ENCODE measurements at regions not wholly inside any gene's neighbourhood (a gene's known extent, or its start where the extent isn't known, plus 50 kb on each side); places are given as distances from the start of the nearest gene placed in this dataset.

DNA sequence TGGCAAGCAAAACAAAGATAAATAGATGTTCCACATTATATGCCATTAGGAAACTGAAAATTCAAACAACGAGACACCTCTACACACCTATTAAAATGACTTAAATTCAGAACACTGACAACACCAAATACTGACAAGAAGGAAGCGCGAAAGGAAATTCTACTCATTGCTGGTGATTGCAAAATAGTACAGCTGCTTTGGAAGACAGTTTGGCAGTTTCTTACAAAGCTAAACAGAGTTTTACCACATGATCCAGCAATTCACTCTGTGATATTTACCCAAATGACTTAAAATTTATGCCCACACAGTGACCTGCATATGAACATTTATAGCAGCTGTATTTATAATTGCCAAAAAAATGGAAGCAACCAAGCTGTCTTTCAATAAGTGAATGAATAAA, 232.6 kb downstream of the CASP12 start:
- no peak for TF ChIP-seq EZH2 (IDR thresholded peaks at IDR 0.05; ENCODE audit: low read length, unreplicated experiment)
- TF ChIP-seq EZH2phosphoT487 (IDR thresholded peaks at IDR 0.05; ENCODE audit: borderline replicate concordance, low read length) = no peak
- TF ChIP-seq, protein P1, sequence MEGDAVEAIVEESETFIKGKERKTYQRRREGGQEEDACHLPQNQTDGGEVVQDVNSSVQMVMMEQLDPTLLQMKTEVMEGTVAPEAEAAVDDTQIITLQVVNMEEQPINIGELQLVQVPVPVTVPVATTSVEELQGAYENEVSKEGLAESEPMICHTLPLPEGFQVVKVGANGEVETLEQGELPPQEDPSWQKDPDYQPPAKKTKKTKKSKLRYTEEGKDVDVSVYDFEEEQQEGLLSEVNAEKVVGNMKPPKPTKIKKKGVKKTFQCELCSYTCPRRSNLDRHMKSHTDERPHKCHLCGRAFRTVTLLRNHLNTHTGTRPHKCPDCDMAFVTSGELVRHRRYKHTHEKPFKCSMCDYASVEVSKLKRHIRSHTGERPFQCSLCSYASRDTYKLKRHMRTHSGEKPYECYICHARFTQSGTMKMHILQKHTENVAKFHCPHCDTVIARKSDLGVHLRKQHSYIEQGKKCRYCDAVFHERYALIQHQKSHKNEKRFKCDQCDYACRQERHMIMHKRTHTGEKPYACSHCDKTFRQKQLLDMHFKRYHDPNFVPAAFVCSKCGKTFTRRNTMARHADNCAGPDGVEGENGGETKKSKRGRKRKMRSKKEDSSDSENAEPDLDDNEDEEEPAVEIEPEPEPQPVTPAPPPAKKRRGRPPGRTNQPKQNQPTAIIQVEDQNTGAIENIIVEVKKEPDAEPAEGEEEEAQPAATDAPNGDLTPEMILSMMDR (conservative IDR thresholded peaks at IDR 0.05; ENCODE audit: low read depth, low read length) = no peak
- H4K20me1 ChIP-seq (ENCODE audit: low read length) = no peaks in the 10 kb centered on the region
- H3K9me3 ChIP-seq (ENCODE audit: low read length) = no peaks in the 10 kb centered on the region
- H3F3A ChIP-seq (ENCODE audit: low read length, unreplicated experiment) = peaks cover 9% of the 10 kb centered on the region
- ATAC-seq (no peak), DNase-seq (no peak)
- H3K36me3 ChIP-seq (ENCODE audit: low read depth, low read length) = no peaks in the 10 kb centered on the region
- 0 out of 2 replicates have a peak, but pooled peaks cover 3% of the 10 kb centered on the region for H3K9me2 ChIP-seq (replicated peaks; ENCODE audit: low read length)
- no peak overlapping the region for H3K4me3 ChIP-seq (ENCODE audit: low read length)
- no TSS peak for BruUV-seq (replicated peaks)
- no peak overlapping the region for H3K27ac ChIP-seq (ENCODE audit: low read length)
- no peak overlapping the region for H2AFZ ChIP-seq (ENCODE audit: low read length)
- H3K79me2 ChIP-seq (ENCODE audit: low read length) = no peaks in the 10 kb centered on the region
- intact Hi-C loops (cut with micrococcal nuclease) = loop anchor here (5.0 kb wide), 3 partner anchors 43 to 167 kb away; no protein-coding TSS in a partner anchor
- no peaks in the 10 kb centered on the region for H3K27me3 ChIP-seq (ENCODE audit: low read length)
- no peak overlapping the region for H3K9ac ChIP-seq (ENCODE audit: low read length)
- CTCF ChIA-PET = no interaction called here
- H3K4me2 ChIP-seq (ENCODE audit: low read length) = no peak overlapping the region
- POLR2A ChIA-PET (ENCODE audit: unreplicated experiment) = no interaction called here
- H3K4me1 ChIP-seq (ENCODE audit: insufficient read depth, low read length) = peaks cover 49% of the 10 kb centered on the region

DNA sequence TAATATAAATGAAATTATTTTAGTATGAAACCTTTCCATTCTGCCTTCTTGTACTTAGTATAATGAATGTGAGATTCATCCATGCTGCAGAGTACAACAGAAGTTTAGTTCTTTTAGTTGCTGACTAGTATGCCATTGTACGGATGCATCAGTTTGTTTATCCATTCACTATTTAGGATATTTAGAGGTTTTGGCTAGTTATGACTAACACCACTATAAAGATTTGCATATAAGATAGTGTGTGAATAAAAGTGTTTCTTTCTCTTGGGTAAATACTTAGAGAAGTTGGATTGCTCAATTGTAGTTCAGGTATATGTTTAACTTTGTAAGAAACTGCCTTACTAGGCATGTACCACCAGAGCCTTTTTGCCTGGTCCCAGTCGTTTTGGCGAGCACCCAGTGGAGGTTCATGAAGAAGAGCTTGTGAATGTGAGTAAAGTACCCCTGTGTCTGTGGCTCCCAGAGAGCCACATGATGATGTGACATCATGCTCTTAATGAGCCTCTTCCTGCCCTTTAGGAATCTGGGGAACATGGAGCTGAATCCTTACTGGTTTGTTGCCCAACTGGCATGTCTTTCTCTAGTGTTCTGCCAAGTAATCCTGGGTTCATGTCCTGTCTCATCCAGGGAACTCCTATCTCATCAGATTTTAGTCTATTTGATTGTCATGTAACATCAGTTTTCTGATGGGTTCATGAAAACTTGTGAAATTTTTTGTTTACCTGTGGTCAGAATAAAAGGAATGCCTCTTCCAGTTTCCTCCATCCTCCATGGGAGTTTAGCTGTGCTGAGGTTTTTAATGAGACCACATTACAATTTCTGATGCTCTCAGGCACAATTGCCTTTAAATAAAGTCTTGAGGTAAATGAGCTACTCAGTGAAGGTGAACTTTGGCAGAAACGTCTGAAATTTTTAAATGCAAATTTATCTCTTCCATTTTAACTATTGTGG, 234.8 kb downstream of the CASP12 start:
- CTCF ChIA-PET = no interaction called here
- no TSS peak for BruUV-seq (replicated peaks)

More for the DNA sequence above, 234.8 kb downstream of the CASP12 start:
- H3K27ac ChIP-seq (ENCODE audit: low read length) = peak overlapping the region; percentile 84
- no peak for TF ChIP-seq EZH2phosphoT487 (IDR thresholded peaks at IDR 0.05; ENCODE audit: borderline replicate concordance, low read length)
- TF ChIP-seq, protein P1 (conservative IDR thresholded peaks at IDR 0.05; ENCODE audit: low read depth, low read length) = no peak
- TF ChIP-seq EZH2 (IDR thresholded peaks at IDR 0.05; ENCODE audit: low read length, unreplicated experiment) = no peak
- no peaks in the 10 kb centered on the region for H3K9me3 ChIP-seq (ENCODE audit: low read length)
- POLR2A ChIA-PET (ENCODE audit: unreplicated experiment) = no interaction called here
- no peaks in the 10 kb centered on the region for H3K36me3 ChIP-seq (ENCODE audit: low read depth, low read length)
- H3F3A ChIP-seq (ENCODE audit: low read length, unreplicated experiment) = peaks cover 9% of the 10 kb centered on the region
- H3K9ac ChIP-seq (ENCODE audit: low read length) = peak overlapping the region; percentile 26; the same call in 1 of the 2 replicates
- H3K4me3 ChIP-seq (ENCODE audit: low read length) = no peak overlapping the region
- peak overlapping the region; percentile 24 for H3K4me2 ChIP-seq (ENCODE audit: low read length)
- no peaks in the 10 kb centered on the region for H3K79me2 ChIP-seq (ENCODE audit: low read length)
- H3K9me2 ChIP-seq (replicated peaks; ENCODE audit: low read length) = 0 out of 2 replicates have a peak, but pooled peaks cover 3% of the 10 kb centered on the region
- peak; percentile 86 for DNase-seq
- peak; percentile 90 for ATAC-seq
- H3K4me1 ChIP-seq (ENCODE audit: insufficient read depth, low read length) = peaks cover 38% of the 10 kb centered on the region
- H3K27me3 ChIP-seq (ENCODE audit: low read length) = no peaks in the 10 kb centered on the region
- intact Hi-C loops (cut with micrococcal nuclease) = no loop called here
- H2AFZ ChIP-seq (ENCODE audit: low read length) = no peak overlapping the region
- no peaks in the 10 kb centered on the region for H4K20me1 ChIP-seq (ENCODE audit: low read length)

All from PC-3 (cell line).